GM19438 (cell line): ENCODE measurements at regions not wholly inside any gene's neighbourhood (a gene's known extent, or its start where the extent isn't known, plus 50 kb on each side); places are given as distances from the start of the nearest gene placed in this dataset.

ENCODE experiments used
- ATAC-seq: cut with Tn5 transposase; IDR thresholded peaks from one replicate; pipeline ENCODE4 v1.9.1; 2021; ENCODE audit warnings: low read depth; ENCODE audit not compliant: unreplicated experiment

DNA sequence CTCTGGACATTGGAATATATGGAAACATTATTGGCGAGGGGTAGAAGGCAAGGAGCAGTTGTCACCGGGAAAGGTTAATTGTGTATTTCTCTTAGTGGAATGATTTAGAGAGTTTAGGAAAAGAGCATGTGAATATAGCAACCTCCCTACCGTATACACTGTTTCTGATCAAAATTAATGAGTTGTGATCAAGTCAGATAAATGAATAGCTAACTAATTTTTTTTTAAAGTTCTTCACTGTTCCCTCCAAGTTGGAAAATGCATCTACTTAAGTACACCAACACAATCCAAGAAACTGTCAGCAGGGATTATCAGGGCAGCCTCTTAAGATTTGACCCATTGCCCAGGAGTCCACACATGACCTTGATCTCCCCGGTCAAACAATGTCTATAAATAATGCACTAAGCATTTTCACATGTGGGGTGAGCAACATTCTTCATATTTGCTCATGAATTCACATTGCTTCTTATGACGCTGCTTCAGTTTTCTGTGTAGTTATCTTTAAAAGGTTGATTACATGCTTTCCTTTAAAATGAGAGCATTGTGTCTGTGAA lies 680.8 kb upstream of the NRSN1 start:
- no peak for ATAC-seq

DNA sequence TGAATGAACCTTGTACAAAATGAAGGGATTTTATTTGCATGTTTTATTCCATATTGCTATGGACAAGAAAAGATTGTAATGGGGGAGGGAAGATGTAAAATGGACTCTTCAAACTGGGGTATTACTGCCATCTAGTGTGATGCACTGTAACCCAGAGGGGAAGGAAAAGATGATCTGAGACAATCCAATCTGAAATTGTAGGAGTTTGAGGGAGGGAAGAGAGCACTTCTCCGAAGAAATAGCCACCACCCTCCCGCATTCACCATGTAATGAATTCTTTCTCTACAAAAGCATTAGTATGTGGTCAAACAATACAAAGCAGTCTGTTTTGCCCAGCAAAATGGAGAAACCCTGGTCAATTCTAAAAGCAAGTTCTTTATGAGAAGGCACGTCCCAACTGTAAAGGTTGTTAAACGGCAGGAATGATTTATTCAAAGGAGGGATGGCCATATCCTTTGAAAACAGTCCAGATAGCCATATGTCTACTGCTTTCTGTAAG lies 679.5 kb upstream of the NRSN1 start:
- no peak for ATAC-seq

DNA sequence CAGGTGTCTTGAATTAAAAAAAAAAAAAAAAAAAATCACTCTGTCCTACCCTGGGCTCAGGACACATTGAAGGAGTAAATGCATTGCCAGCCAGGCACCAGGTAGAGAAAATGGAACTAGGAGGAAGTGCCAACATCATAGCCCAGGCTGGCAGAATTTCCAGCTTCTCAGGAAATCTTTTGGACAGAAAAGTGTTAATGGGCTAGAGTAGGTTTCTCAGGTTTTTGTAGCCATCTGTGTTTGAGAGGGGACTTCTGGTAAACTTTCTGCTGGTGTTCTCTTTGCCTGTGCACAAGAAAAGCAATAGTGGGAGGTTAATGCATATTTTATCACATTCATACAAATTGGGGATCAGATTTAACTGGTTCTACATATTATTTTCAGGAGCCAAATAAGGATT lies 678.3 kb upstream of the NRSN1 start:
- ATAC-seq: no peak

DNA sequence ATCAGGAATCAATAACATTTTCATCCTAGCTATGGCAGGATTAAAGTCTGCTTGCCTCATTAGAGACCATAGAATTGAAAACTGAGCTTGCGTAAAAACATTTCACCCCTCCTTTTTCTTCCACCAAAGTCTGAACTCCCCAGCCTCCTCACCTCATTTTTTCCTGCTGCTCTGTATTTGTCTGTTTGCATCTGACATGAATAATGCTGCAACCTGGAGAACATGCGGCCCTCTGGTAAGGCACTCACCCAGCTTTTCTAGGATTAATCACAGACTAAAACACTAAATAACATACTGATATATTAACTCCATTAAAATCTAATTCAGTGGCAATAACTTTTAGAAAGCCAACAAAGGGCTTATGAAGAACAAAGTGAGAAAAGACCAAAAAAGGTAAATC lies 677.7 kb upstream of the NRSN1 start:
- no peak for ATAC-seq

GRCh38 chr6:23454080-23454976 lies 671.7 kb upstream of the NRSN1 start:
- no peak for ATAC-seq

DNA sequence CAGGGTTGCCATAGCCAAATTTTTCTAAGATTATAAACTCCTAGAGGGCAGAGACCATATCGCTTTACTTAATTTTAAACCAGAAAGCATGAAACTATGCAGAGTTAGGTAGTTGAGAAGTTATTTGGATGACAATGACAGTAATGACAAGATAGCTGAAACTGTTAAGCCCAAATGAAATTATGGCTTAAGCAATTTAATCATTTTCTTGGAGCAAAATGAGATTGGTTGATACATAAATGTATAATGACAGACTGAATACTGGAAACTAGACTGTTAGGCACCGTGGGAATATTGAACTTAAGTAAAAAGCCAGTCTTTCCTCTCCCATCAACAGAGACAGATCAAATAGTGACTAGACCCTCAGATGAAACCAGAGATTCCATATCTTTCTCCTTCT lies 670.3 kb upstream of the NRSN1 start:
- no peak for ATAC-seq

- ATAC-seq: no peak
Observed at GRCh38 chr6:23456396-23456795, 669.6 kb upstream of the NRSN1 start.

DNA sequence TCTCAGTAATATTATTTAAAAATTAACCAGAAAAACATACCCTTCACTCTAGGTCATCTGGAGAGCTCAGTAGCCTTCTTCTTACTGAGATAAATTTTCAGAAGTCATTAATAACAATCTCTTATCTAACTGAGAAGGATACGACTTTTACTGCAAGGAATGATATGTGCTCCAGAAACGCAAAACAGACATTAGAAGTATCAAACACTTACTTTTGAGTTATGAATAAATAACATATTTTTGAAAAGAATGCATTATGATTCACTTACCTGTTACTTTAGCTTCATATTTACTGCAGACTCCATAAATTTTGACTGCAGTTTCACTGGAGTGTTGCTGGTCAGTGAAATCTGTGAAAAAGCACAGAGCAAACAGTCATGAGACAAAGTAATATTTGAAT lies 668.7 kb upstream of the NRSN1 start:
- no peak for ATAC-seq

DNA sequence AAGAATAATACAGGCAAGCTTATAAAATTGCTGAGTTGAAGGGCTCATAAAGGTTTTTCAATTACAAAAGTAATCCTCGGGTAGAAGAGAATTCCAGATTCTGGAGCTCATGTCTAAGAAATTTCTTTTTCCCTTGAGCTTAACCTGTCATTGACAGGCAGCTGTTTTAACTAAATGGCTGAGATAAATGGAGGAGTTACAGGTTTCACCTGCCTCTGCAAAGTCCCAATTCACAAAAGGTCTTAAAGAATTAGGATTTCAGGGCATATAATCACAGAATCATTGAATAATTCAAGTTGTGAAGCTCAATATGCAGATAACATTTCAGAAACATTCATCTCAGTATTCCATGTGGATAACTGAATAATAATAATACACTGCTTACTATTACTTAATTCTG lies 660.1 kb upstream of the NRSN1 start:
- no peak for ATAC-seq

DNA sequence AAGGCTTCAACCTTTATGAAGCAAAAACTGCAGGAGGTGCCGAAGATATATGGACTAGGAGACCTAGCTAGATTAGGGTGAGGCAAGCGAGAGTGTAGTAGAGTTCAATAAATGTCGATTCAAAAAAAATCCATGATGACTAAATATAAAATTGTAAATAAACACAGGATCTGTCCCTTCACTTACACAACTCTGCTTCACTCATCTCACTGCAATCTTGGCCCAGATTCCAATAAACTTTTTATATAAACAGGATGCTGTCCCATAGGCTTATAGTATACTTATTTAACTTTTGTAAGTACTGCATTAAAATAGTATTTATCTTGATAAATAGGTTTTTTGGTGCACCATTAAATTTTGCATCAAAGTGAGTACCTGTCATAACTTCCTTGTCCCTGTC lies 648.4 kb upstream of the NRSN1 start:
- no peak for ATAC-seq

DNA sequence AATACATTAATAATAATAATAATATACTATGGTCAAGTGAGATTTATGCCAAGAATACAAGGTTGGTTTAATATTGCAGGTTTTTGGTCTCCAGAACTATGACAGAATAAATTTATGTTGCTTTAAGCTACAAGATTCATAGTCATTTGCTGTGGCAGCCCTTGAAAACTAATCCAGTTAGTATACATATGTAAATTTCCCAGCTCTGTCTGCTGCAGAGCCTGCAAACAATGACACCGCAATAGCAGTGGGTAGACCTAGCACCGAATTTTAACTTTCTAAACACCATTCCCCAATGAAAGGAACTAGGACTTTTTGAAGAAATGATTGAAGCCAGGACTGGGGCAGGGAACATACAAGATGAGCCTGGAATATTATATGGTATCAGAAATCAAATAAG lies 647.7 kb upstream of the NRSN1 start:
- ATAC-seq: no peak

DNA sequence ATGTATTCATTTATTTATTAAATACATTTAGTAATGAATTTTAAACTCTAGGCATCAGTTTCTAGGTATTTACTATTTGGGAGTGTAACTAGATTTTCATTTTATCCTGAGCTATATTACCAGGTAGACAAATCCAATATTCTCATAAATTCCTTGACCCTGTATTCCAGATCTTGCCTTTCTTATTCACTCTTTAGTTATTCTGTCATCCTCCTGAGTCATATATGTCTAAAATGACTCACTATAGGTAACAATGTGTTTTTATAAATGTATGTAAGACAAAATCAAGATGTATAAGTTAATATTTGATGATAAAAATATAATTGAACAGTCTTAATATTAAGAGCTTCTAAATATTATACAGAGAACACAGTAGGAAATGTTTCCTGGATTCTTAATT lies 642.1 kb upstream of the NRSN1 start:
- no peak for ATAC-seq

DNA sequence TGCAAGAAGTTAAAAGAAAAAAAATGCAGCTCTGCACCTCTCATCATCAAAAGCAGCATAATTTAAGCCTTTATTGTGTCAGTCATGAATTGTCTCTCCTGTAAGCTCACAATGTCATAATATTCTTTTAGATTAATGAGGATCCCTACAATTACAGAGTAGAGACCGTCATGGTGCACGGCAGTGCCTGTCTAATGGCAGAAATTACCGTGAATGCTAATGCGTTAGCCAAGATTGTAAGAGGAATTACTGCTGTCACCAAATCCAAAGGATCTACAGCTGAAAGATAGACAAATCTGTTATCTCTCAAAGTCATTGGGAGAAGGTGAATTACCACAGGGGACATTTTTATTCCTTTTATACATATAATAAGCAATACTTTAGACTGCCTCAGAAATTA lies 631.6 kb upstream of the NRSN1 start:
- ATAC-seq: no peak

DNA sequence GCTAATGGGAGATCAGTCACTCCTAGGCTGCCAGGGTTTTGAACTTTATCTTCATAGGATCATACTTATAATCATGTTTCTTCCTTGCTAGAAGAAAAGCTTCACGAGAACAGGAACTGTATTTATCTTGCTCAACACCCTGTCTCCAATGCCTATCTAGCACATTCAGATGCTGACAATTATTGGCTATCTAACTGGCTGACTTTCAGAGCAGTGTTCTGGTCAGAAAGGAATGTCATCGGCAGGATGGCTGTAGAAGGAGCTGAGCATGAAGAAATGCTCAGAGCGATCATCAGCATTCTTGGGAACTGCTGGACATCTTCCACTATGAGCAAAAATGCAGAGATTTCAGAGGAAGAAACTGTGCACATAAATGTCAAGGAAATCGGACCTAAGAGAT lies 628.0 kb upstream of the NRSN1 start:
- no peak for ATAC-seq

- ATAC-seq: no peak
Observed at GRCh38 chr6:23499549-23499948, 626.5 kb upstream of the NRSN1 start.

GRCh38 chr6:23503173-23503572 lies 622.8 kb upstream of the NRSN1 start:
- ATAC-seq: no peak

DNA sequence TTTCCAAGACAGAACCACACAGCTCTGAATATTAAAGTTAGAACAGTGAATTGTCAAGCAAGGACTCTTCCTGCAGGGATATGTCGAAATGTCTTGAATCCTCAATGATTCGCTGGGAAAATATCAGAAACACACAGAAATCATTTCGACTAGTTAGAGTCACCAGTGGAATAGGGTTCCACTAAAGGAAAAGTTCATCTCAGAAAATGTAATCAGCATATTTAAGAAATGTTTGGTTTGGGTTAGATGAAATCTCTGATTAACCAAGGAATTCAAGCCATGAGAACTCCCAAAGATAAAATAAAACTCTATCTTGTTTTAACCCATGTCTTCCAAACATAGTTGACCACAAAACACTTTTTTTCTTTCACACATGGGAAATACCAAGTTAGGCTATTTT lies 621.0 kb upstream of the NRSN1 start:
- ATAC-seq: no peak

DNA sequence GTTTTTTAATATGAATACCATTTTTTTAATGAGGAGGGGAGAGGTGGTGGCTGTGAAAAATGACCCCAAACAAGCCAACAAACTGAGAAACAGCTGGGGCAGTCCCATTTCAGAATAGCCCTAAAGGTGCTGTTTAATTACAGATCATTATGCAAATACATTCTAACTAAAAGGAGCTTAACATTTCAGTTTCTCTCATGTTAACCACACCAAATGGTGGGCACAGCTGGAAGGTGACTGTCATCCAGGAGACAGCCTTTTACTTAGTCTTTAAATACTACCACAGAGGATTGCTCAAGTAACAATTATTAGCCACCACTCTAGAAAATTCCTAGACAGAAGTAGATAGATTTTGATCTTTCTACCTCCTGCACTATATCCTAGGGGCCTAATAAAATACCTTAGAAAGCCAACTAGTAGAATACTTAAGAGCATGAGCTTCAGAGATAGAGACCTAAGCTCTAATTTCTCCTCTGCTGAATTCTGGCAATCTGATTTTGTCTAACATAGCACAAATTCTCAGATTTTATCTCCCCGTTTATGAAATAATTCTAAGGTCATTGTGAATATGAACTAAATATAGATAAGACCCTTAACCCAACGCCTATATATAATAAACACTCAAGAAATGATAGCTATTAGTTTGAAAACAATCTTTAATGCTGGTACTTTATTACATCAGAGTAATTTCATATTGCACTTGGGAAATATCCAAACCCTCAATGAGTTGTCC lies 615.1 kb upstream of the NRSN1 start:
- ATAC-seq: no peak

DNA sequence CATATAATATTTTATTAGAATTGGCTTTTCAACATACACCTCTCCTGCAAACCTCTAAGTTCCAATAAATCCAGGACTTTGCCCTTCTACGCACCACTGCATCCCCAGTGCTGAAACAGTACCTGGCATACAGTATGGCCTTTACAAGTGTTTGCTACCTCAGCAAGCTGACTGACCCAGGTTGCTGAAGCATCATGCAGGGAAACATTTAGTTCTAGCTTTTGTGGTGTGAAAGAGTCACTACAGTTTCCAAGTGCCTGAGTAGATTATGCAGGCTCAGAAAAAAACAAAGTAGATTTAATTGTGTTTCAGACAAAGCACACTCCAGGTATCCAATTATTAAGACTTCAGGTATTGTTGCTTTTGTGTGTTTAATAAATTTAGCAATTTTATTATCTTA lies 614.2 kb upstream of the NRSN1 start:
- ATAC-seq: no peak

- no peak for ATAC-seq
Observed at GRCh38 chr6:23518294-23518693, 607.7 kb upstream of the NRSN1 start.

- ATAC-seq: no peak
Observed at GRCh38 chr6:23522792-23523547, 603.0 kb upstream of the NRSN1 start.
